H1 (cell line): ENCODE measurements at regions not wholly inside any gene's neighbourhood (a gene's known extent, or its start where the extent isn't known, plus 50 kb on each side); places are given as distances from the start of the nearest gene placed in this dataset.

ENCODE experiments used
- CTCF ChIA-PET: fragments of 300-600 bp; sonication (Branson Sonifier 250); formaldehyde crosslinking; loops from one replicate; lab custom pipeline; 2021; ENCODE audit not compliant: partially characterized antibody; lab: Charles Lee
- POLR2A ChIA-PET: fragments of 300-600 bp; sonication (Branson Sonifier 250); formaldehyde crosslinking; loops from one replicate; lab custom pipeline; 2021; ENCODE audit warnings: inconsistent platforms; ENCODE audit not compliant: partially characterized antibody; lab: Charles Lee
- DNase-seq, 2 experiments: peaks; one replicate each; pipeline versions ENCODE4 v3.0.0 to v3.0.0-alpha.2; 2010 to 2022; ENCODE audit warnings: low spot score in 2 of 2, low read depth in 1 of 2, mixed read lengths in 1 of 2
- FAIRE-seq: peaks from 2 replicates; lab custom pipeline; 2011; peaks lifted over from hg19 to GRCh38; lab: Jason Lieb, UNC
- H2AFZ ChIP-seq: 2 replicates; pipeline ENCODE4 v1.8.1; 2012; ENCODE audit warnings: low read length, inconsistent platforms
- H2AK5ac ChIP-seq: 2 replicates; pipeline ENCODE4 v1.6.1; 2013; ENCODE audit warnings: low read depth, low read length
- H2BK120ac ChIP-seq: replicated peaks from 2 replicates; pipeline ENCODE3; 2013; ENCODE audit warnings: low read depth, low read length, inconsistent platforms
- H2BK12ac ChIP-seq: 2 replicates; pipeline ENCODE4 v1.6.1; 2013; ENCODE audit warnings: low read depth, low read length
- H2BK15ac ChIP-seq: 2 replicates; pipeline ENCODE4 v1.6.1; 2013; ENCODE audit warnings: low read length
- H2BK20ac ChIP-seq: 2 replicates; pipeline ENCODE4 v1.6.1; 2013; ENCODE audit warnings: low read length
- H2BK5ac ChIP-seq: 2 replicates; pipeline ENCODE4 v1.6.1; 2013; ENCODE audit warnings: low read depth, low read length
- H3K14ac ChIP-seq: 2 replicates; pipeline ENCODE4 v1.6.1; 2013; ENCODE audit warnings: inconsistent platforms; ENCODE audit not compliant: insufficient read length
- H3K18ac ChIP-seq: 2 replicates; pipeline ENCODE4 v1.6.1; 2013; ENCODE audit warnings: low read length; ENCODE audit errors: extremely low read depth
- H3K23ac ChIP-seq: 2 replicates; pipeline ENCODE4 v1.6.1; 2013; ENCODE audit warnings: inconsistent platforms; ENCODE audit not compliant: insufficient read length
- H3K23me2 ChIP-seq: 2 replicates; pipeline ENCODE4 v1.6.1; 2013; ENCODE audit warnings: low read depth, low read length
- H3K27ac ChIP-seq: 2 replicates; pipeline ENCODE4 v1.6.1; 2011; ENCODE audit warnings: low read depth, low read length, inconsistent platforms
- H3K27me3 ChIP-seq, 4 experiments: replicated peaks in 1 of 4; 1 replicate in 1 of 4; 2 replicates in 3 of 4; pipeline versions ENCODE4 v1.6.1 to v1.8.1; 2011 to 2013; ENCODE audit warnings: low read length in 3 of 4, mild to moderate bottlenecking in 3 of 4, inconsistent platforms in 2 of 4, mixed read lengths in 2 of 4, moderate library complexity in 1 of 4; ENCODE audit not compliant: control insufficient read depth in 3 of 4, insufficient read depth in 3 of 4; ENCODE audit errors: extremely low read depth in 1 of 4
- H3K36me3 ChIP-seq, 4 experiments: 2 replicates each; pipeline versions ENCODE4 v1.6.1 to v1.8.1; 2011 to 2013; ENCODE audit warnings: mild to moderate bottlenecking in 4 of 4, low read length in 3 of 4, moderate library complexity in 2 of 4, control low read depth in 1 of 4, inconsistent platforms in 1 of 4; ENCODE audit not compliant: insufficient read depth in 4 of 4, control insufficient read depth in 2 of 4
- H3K4ac ChIP-seq: replicated peaks from 2 replicates; pipeline ENCODE3; 2013; ENCODE audit warnings: low read length, low read depth, mixed read lengths, inconsistent platforms; ENCODE audit not compliant: insufficient read length
- H3K4me1 ChIP-seq, 4 experiments: replicated peaks in 1 of 4; 1 replicate in 1 of 4; 2 replicates in 3 of 4; pipeline versions ENCODE4 v1.6.1 to v1.8.1; 2011 to 2013; ENCODE audit warnings: low read length in 3 of 4, inconsistent platforms in 2 of 4, mixed read lengths in 1 of 4; ENCODE audit not compliant: insufficient read depth in 4 of 4, control insufficient read depth in 3 of 4
- H3K4me2 ChIP-seq, 2 experiments: 2 replicates each; pipeline versions ENCODE4 v1.6.1 to v1.8.1; 2011 to 2013; ENCODE audit warnings: low read depth in 2 of 2, low read length in 2 of 2, control low read depth in 1 of 2, inconsistent platforms in 1 of 2, mild to moderate bottlenecking in 1 of 2; ENCODE audit not compliant: insufficient read depth in 1 of 2
- H3K4me3 ChIP-seq, 4 experiments: fragments of 200-600, 300-600 bp in 1 of 4; sonication (generic), shearing (Covaris generic), sonication (Bioruptor Twin) in 1 of 4; 2 replicates each; pipeline versions ENCODE4 v1.5.1 to v1.8.1; 2011 to 2016; ENCODE audit warnings: low read length in 4 of 4, low read depth in 3 of 4, control low read depth in 2 of 4, inconsistent platforms in 2 of 4, mild to moderate bottlenecking in 2 of 4, mixed read lengths in 1 of 4, moderate library complexity in 1 of 4; ENCODE audit not compliant: insufficient read depth in 2 of 4; ENCODE audit errors: extremely low read depth in 1 of 4
- H3K56ac ChIP-seq: replicated peaks from 2 replicates; pipeline ENCODE3; 2013; ENCODE audit warnings: low read depth, mild to moderate bottlenecking, mixed read lengths, low read length, inconsistent platforms; ENCODE audit not compliant: insufficient read length
- H3K79me1 ChIP-seq: 2 replicates; pipeline ENCODE4 v1.6.1; 2013; ENCODE audit warnings: low read depth, low read length, control low read depth
- H3K79me2 ChIP-seq, 2 experiments: 2 replicates each; pipeline versions ENCODE4 v1.6.1 to v1.8.1; 2012 to 2013; ENCODE audit warnings: low read length in 2 of 2, mild to moderate bottlenecking in 2 of 2, inconsistent platforms in 1 of 2; ENCODE audit not compliant: insufficient read depth in 2 of 2, control insufficient read depth in 1 of 2
- H3K9ac ChIP-seq, 4 experiments: replicated peaks in 1 of 4; 1 replicate in 1 of 4; 2 replicates in 3 of 4; pipeline versions ENCODE4 v1.6.1 to v1.8.1; 2011 to 2013; ENCODE audit warnings: low read depth in 3 of 4, low read length in 3 of 4, control low read depth in 2 of 4, mild to moderate bottlenecking in 2 of 4, moderate library complexity in 2 of 4, inconsistent platforms in 1 of 4; ENCODE audit errors: extremely low read depth in 1 of 4
- H3K9me3 ChIP-seq, 2 experiments: 2 replicates each; pipeline versions ENCODE4 v1.6.1 to v1.8.1; 2012 to 2013; ENCODE audit warnings: mild to moderate bottlenecking in 2 of 2, moderate library complexity in 2 of 2, control low read depth in 1 of 2, inconsistent platforms in 1 of 2, low read depth in 1 of 2, low read length in 1 of 2, mixed read lengths in 1 of 2; ENCODE audit not compliant: insufficient read depth in 2 of 2
- H4K20me1 ChIP-seq, 2 experiments: replicated peaks in 1 of 2; 2 replicates each; pipeline versions ENCODE3 to v1.8.1; 2011 to 2013; ENCODE audit warnings: inconsistent platforms in 2 of 2, low read length in 2 of 2, mild to moderate bottlenecking in 1 of 2; ENCODE audit not compliant: insufficient read depth in 2 of 2, control insufficient read depth in 1 of 2
- H4K5ac ChIP-seq: 2 replicates; pipeline ENCODE4 v1.6.1; 2013; ENCODE audit warnings: low read length, low read depth, mixed read lengths, inconsistent platforms; ENCODE audit not compliant: insufficient read length
- H4K8ac ChIP-seq: 2 replicates; pipeline ENCODE4 v1.8.0; 2013; ENCODE audit warnings: mild to moderate bottlenecking, moderate library complexity, low read length, inconsistent platforms; ENCODE audit not compliant: insufficient read depth; ENCODE audit errors: extremely low read depth
- H4K91ac ChIP-seq: replicated peaks from 2 replicates; pipeline ENCODE3; 2013; ENCODE audit warnings: low read length, mixed read lengths, inconsistent platforms; ENCODE audit not compliant: insufficient read length
- WGBS, 2 experiments: shearing (Covaris generic) in 1 of 2; methylation state at CpG; one replicate each; pipeline versions ENCODE4 v1.1.6 to v1.1.7; 2013 to 2015; ENCODE audit warnings: low lambda C conversion rate in 2 of 2, mixed read lengths in 2 of 2, inconsistent platforms in 1 of 2, low coverage in 1 of 2, missing lambda C conversion rate in 1 of 2; ENCODE audit not compliant: insufficient replicate concordance in 2 of 2, insufficient coverage in 1 of 2, insufficient read length in 1 of 2; ENCODE audit errors: extremely low coverage in 1 of 2, missing lambda C conversion rate in 1 of 2; 5-methylcytosine and 5-hydroxymethylcytosine counted together
- TF ChIP-seq, protein P1 (sequence below): fragments of 300-600 bp; sonication (generic); IDR thresholded peaks from 2 replicates; pipeline ENCODE4 v1.7.1; 2012; ENCODE audit warnings: low read length, moderate library complexity, mild to moderate bottlenecking, inconsistent platforms; ENCODE audit not compliant: insufficient replicate concordance

DNA sequence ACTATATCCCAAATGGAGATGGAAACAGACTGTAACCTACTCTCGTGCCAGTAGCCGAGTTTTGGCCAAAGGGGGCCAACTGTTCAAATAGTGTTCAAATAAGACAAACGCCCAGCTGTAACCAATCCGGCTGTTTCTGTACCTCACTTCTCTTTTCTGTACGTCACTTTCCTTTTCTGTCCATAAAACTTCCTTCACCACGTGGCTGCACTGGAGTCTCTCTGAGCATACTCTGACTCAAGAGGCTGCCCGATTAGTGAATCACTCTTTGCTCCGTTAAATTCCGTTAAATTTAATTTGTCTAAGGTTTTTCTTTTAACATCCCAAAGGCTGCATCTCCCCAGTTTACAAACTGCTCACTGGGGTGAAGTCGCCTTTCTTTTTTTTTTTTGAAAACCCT is 219.2 kb upstream of the P2RY1 start:
- Histone ChIP-seq H3K23ac (no peak overlapping the region), H3K56ac (no peak overlapping the region), H3K4me3 (no peak overlapping the region), H2BK15ac (no peak overlapping the region), H3K9ac (no peak overlapping the region), H3K23me2 (no peaks in the 10 kb centered on the region), H4K5ac (no peak overlapping the region), H3K79me1 (no peaks in the 10 kb centered on the region), H2BK5ac (no peak overlapping the region), H3K14ac (no peak overlapping the region), H3K4me1 (peaks cover 0 to 3% (median 0%) of the 10 kb centered on the region in 4 experiments; a peak in 1 of 7 replicates), H3K4me2 (no peak overlapping the region), H3K9me3 (no peaks in the 10 kb centered on the region), H4K8ac (no peak overlapping the region), H2BK120ac (no peak overlapping the region), H4K20me1 (no peaks in the 10 kb centered on the region), H3K4ac (no peak overlapping the region), H3K79me2 (no peaks in the 10 kb centered on the region), H2AFZ (no peak overlapping the region), H3K27ac (no peak overlapping the region), H3K27me3 (no peaks in the 10 kb centered on the region), H2BK20ac (no peak overlapping the region), H3K18ac (no peak overlapping the region), H2AK5ac (no peak overlapping the region), H2BK12ac (no peak overlapping the region), H4K91ac (no peak overlapping the region), H3K36me3 (no peaks in the 10 kb centered on the region)
- 91% methylated on average over 10 of the region's 10 CpGs; no CpG with 5 or more reads in 1 of the 2 experiments for WGBS, 2 experiments
- DNase-seq (no peak), FAIRE-seq (no peak)
- ChIA-PET CTCF (interaction anchor here (0.6 kb wide), 1 partner anchor 41 kb away, joined by 4 read pairs; no protein-coding TSS in a partner anchor), POLR2A (no interaction called here)
- TF ChIP-seq, protein P1, sequence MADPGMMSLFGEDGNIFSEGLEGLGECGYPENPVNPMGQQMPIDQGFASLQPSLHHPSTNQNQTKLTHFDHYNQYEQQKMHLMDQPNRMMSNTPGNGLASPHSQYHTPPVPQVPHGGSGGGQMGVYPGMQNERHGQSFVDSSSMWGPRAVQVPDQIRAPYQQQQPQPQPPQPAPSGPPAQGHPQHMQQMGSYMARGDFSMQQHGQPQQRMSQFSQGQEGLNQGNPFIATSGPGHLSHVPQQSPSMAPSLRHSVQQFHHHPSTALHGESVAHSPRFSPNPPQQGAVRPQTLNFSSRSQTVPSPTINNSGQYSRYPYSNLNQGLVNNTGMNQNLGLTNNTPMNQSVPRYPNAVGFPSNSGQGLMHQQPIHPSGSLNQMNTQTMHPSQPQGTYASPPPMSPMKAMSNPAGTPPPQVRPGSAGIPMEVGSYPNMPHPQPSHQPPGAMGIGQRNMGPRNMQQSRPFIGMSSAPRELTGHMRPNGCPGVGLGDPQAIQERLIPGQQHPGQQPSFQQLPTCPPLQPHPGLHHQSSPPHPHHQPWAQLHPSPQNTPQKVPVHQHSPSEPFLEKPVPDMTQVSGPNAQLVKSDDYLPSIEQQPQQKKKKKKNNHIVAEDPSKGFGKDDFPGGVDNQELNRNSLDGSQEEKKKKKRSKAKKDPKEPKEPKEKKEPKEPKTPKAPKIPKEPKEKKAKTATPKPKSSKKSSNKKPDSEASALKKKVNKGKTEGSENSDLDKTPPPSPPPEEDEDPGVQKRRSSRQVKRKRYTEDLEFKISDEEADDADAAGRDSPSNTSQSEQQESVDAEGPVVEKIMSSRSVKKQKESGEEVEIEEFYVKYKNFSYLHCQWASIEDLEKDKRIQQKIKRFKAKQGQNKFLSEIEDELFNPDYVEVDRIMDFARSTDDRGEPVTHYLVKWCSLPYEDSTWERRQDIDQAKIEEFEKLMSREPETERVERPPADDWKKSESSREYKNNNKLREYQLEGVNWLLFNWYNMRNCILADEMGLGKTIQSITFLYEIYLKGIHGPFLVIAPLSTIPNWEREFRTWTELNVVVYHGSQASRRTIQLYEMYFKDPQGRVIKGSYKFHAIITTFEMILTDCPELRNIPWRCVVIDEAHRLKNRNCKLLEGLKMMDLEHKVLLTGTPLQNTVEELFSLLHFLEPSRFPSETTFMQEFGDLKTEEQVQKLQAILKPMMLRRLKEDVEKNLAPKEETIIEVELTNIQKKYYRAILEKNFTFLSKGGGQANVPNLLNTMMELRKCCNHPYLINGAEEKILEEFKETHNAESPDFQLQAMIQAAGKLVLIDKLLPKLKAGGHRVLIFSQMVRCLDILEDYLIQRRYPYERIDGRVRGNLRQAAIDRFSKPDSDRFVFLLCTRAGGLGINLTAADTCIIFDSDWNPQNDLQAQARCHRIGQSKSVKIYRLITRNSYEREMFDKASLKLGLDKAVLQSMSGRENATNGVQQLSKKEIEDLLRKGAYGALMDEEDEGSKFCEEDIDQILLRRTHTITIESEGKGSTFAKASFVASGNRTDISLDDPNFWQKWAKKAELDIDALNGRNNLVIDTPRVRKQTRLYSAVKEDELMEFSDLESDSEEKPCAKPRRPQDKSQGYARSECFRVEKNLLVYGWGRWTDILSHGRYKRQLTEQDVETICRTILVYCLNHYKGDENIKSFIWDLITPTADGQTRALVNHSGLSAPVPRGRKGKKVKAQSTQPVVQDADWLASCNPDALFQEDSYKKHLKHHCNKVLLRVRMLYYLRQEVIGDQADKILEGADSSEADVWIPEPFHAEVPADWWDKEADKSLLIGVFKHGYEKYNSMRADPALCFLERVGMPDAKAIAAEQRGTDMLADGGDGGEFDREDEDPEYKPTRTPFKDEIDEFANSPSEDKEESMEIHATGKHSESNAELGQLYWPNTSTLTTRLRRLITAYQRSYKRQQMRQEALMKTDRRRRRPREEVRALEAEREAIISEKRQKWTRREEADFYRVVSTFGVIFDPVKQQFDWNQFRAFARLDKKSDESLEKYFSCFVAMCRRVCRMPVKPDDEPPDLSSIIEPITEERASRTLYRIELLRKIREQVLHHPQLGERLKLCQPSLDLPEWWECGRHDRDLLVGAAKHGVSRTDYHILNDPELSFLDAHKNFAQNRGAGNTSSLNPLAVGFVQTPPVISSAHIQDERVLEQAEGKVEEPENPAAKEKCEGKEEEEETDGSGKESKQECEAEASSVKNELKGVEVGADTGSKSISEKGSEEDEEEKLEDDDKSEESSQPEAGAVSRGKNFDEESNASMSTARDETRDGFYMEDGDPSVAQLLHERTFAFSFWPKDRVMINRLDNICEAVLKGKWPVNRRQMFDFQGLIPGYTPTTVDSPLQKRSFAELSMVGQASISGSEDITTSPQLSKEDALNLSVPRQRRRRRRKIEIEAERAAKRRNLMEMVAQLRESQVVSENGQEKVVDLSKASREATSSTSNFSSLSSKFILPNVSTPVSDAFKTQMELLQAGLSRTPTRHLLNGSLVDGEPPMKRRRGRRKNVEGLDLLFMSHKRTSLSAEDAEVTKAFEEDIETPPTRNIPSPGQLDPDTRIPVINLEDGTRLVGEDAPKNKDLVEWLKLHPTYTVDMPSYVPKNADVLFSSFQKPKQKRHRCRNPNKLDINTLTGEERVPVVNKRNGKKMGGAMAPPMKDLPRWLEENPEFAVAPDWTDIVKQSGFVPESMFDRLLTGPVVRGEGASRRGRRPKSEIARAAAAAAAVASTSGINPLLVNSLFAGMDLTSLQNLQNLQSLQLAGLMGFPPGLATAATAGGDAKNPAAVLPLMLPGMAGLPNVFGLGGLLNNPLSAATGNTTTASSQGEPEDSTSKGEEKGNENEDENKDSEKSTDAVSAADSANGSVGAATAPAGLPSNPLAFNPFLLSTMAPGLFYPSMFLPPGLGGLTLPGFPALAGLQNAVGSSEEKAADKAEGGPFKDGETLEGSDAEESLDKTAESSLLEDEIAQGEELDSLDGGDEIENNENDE = no peak
